ENCODE measurements at regions not wholly inside any gene's neighbourhood (a gene's known extent, or its start where the extent isn't known, plus 50 kb on each side); places are given as distances from the start of the nearest gene placed in this dataset.
A peak's percentile ranks its signal among the peaks of the same experiment; 100 is the strongest.

GRCh38 chr15:47983533-47983932 is 137.3 kb upstream of the SLC24A5 start:
- TF ChIP-seq ZFP3 (CRISPR knock-in tag; IDR thresholded peaks at IDR 0.05): no peak
- no peak for TF ChIP-seq ZNF565 (CRISPR knock-in tag; conservative IDR thresholded peaks at IDR 0.05; ENCODE audit: low read depth)
- no peak for TF ChIP-seq OSR1 (CRISPR knock-in tag; IDR thresholded peaks at IDR 0.05)
- ATAC-seq: no peak

GRCh38 chr15:47985568-47985967 is 135.2 kb upstream of the SLC24A5 start:
- TF ChIP-seq TCF4 (CRISPR knock-in tag; IDR thresholded peaks at IDR 0.05; ENCODE audit: borderline replicate concordance) (no peak), ARNTL (CRISPR knock-in tag; IDR thresholded peaks at IDR 0.05; ENCODE audit: borderline replicate concordance, low read depth) (no peak), ZNF70 (CRISPR knock-in tag; IDR thresholded peaks at IDR 0.05) (no peak), GLIS3 (CRISPR knock-in tag; IDR thresholded peaks at IDR 0.05) (no peak), TOX (CRISPR knock-in tag; IDR thresholded peaks at IDR 0.05; ENCODE audit: borderline replicate concordance) (no peak), ZC3H10 (CRISPR knock-in tag; IDR thresholded peaks at IDR 0.05) (no peak), SNAI2 (CRISPR knock-in tag; IDR thresholded peaks at IDR 0.05) (no peak), OSR1 (CRISPR knock-in tag; IDR thresholded peaks at IDR 0.05) (no peak), ZNF8 (CRISPR knock-in tag; IDR thresholded peaks at IDR 0.05) (no peak), ZNF565 (CRISPR knock-in tag; conservative IDR thresholded peaks at IDR 0.05; ENCODE audit: low read depth) (no peak)
- TF ChIP-seq, protein P1, sequence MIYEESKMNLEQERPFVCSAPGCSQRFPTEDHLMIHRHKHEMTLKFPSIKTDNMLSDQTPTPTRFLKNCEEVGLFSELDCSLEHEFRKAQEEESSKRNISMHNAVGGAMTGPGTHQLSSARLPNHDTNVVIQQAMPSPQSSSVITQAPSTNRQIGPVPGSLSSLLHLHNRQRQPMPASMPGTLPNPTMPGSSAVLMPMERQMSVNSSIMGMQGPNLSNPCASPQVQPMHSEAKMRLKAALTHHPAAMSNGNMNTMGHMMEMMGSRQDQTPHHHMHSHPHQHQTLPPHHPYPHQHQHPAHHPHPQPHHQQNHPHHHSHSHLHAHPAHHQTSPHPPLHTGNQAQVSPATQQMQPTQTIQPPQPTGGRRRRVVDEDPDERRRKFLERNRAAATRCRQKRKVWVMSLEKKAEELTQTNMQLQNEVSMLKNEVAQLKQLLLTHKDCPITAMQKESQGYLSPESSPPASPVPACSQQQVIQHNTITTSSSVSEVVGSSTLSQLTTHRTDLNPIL (CRISPR knock-in tag; IDR thresholded peaks at IDR 0.05; ENCODE audit: low read depth): no peak
- no peak for ATAC-seq

DNA sequence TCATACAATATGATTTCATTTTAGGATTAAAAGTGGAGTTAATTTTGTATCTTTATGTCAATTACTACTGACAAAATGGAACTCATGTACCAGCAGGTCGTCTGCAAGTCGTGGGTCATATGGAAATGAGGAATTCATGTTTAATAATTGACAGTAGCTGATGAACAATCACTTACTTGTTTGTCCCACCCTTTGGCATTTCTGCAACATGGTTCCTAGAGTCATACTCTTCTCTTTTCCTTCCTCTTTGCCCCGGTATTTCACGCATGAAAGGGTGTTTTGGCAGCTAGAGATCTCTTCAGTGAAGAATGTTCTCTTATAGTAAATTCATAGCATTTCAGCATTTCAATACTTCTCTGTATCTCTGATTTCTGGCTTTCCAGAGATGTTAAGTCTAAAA is 133.3 kb upstream of the SLC24A5 start:
- ATAC-seq: no peak
- no peak for TF ChIP-seq ESRRG (CRISPR knock-in tag; IDR thresholded peaks at IDR 0.05)
- no peak for TF ChIP-seq ZFP30 (CRISPR knock-in tag; IDR thresholded peaks at IDR 0.05)
- no peak for TF ChIP-seq SNAI2 (CRISPR knock-in tag; IDR thresholded peaks at IDR 0.05)
- TF ChIP-seq, protein P2, sequence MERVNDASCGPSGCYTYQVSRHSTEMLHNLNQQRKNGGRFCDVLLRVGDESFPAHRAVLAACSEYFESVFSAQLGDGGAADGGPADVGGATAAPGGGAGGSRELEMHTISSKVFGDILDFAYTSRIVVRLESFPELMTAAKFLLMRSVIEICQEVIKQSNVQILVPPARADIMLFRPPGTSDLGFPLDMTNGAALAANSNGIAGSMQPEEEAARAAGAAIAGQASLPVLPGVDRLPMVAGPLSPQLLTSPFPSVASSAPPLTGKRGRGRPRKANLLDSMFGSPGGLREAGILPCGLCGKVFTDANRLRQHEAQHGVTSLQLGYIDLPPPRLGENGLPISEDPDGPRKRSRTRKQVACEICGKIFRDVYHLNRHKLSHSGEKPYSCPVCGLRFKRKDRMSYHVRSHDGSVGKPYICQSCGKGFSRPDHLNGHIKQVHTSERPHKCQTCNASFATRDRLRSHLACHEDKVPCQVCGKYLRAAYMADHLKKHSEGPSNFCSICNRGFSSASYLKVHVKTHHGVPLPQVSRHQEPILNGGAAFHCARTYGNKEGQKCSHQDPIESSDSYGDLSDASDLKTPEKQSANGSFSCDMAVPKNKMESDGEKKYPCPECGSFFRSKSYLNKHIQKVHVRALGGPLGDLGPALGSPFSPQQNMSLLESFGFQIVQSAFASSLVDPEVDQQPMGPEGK (CRISPR knock-in tag; IDR thresholded peaks at IDR 0.05; ENCODE audit: borderline replicate concordance): no peak
- no peak for TF ChIP-seq ARNTL (CRISPR knock-in tag; IDR thresholded peaks at IDR 0.05; ENCODE audit: borderline replicate concordance, low read depth)
- TF ChIP-seq, protein P3, sequence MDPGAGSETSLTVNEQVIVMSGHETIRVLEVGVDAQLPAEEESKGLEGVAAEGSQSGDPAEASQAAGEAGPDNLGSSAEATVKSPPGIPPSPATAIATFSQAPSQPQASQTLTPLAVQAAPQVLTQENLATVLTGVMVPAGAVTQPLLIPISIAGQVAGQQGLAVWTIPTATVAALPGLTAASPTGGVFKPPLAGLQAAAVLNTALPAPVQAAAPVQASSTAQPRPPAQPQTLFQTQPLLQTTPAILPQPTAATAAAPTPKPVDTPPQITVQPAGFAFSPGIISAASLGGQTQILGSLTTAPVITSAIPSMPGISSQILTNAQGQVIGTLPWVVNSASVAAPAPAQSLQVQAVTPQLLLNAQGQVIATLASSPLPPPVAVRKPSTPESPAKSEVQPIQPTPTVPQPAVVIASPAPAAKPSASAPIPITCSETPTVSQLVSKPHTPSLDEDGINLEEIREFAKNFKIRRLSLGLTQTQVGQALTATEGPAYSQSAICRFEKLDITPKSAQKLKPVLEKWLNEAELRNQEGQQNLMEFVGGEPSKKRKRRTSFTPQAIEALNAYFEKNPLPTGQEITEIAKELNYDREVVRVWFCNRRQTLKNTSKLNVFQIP (CRISPR knock-in tag; IDR thresholded peaks at IDR 0.05; ENCODE audit: borderline replicate concordance, low read depth): no peak
- no peak for TF ChIP-seq ISL1 (CRISPR knock-in tag; IDR thresholded peaks at IDR 0.05)
- no peak for TF ChIP-seq CSDC2 (CRISPR knock-in tag; IDR thresholded peaks at IDR 0.05)
- no peak for TF ChIP-seq TOX (CRISPR knock-in tag; IDR thresholded peaks at IDR 0.05; ENCODE audit: borderline replicate concordance)
- no peak for TF ChIP-seq PPARA (CRISPR knock-in tag; IDR thresholded peaks at IDR 0.05; ENCODE audit: borderline replicate concordance)
- no peak for TF ChIP-seq ZFP3 (CRISPR knock-in tag; IDR thresholded peaks at IDR 0.05)
- TF ChIP-seq OSR1 (CRISPR knock-in tag; IDR thresholded peaks at IDR 0.05): no peak
- no peak for TF ChIP-seq TCF4 (CRISPR knock-in tag; IDR thresholded peaks at IDR 0.05; ENCODE audit: borderline replicate concordance)
- TF ChIP-seq ZNF565 (CRISPR knock-in tag; conservative IDR thresholded peaks at IDR 0.05; ENCODE audit: low read depth): no peak
- TF ChIP-seq BACH2 (CRISPR knock-in tag; IDR thresholded peaks at IDR 0.05; ENCODE audit: borderline replicate concordance): no peak
- no peak for TF ChIP-seq GLIS3 (CRISPR knock-in tag; IDR thresholded peaks at IDR 0.05)
- TF ChIP-seq ZNF8 (CRISPR knock-in tag; IDR thresholded peaks at IDR 0.05): no peak
- TF ChIP-seq, protein P1 (CRISPR knock-in tag; IDR thresholded peaks at IDR 0.05; ENCODE audit: low read depth): no peak

DNA sequence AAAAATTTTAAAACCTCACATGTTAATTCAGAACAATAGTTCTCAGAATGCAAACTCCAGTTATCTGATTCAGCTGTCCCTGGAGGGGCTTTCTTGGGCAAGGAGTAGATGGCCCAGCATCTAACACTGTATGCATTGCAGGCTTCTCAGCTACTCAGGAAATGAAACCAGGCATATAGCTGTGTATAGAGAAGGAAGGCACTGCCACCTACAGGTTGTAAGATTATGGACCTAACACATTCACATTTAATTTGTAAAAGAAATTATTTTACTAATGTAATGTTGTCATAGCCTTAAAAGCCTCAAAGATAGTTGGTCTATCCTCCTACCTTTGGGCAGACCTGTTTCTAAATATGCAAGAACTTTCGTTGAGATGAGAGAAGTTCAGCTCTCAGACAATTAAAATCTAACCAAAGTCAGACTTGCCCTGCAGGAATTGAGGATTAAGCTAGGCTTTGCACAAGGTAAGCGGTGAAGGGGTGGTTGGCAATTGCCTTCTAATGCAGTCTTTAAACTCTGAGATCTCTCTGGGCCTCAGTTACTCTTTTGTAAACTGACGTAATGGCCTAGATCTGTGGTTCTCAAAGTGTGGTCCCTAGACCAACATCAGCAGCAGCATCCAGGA is 132.8 kb upstream of the SLC24A5 start:
- peak; percentile 99 for ATAC-seq
- TF ChIP-seq ZNF565 (CRISPR knock-in tag; conservative IDR thresholded peaks at IDR 0.05; ENCODE audit: low read depth) (no peak), SNAI2 (CRISPR knock-in tag; IDR thresholded peaks at IDR 0.05) (no peak), ARNTL (CRISPR knock-in tag; IDR thresholded peaks at IDR 0.05; ENCODE audit: borderline replicate concordance, low read depth) (no peak), ZNF70 (CRISPR knock-in tag; IDR thresholded peaks at IDR 0.05) (no peak), OSR1 (CRISPR knock-in tag; IDR thresholded peaks at IDR 0.05) (no peak), TOX (CRISPR knock-in tag; IDR thresholded peaks at IDR 0.05; ENCODE audit: borderline replicate concordance) (no peak), CSDC2 (CRISPR knock-in tag; IDR thresholded peaks at IDR 0.05) (no peak)

Measured in SK-N-SH treated with all-trans-retinoic acid at 6 μM for 48 hours (cell line).